Coronary artery (tissue), 2 donors: ENCODE measurements at regions not wholly inside any gene's neighbourhood (a gene's known extent, or its start where the extent isn't known, plus 50 kb on each side); places are given as distances from the start of the nearest gene placed in this dataset.

ENCODE experiments used
- DNase-seq: peaks from one replicate; pipeline ENCODE4 v3.0.0-alpha.2; 2017; ENCODE audit warnings: low spot score
- H3K27ac ChIP-seq, 2 donors: fragments of 200-600 bp; sonication (generic); one replicate each; pipeline ENCODE4 v1.5.1; 2016 to 2019
- H3K4me3 ChIP-seq: fragments of 200-600 bp; sonication (generic); 2 replicates; pipeline ENCODE4 v1.5.1; 2016; ENCODE audit warnings: mild to moderate bottlenecking, moderate library complexity
- TF ChIP-seq, protein P1 (sequence below): fragments of 200-600 bp; sonication (generic); IDR thresholded peaks from one replicate; pipeline ENCODE4 v1.5.1; 2019; ENCODE audit warnings: antibody characterized with exemption

DNA sequence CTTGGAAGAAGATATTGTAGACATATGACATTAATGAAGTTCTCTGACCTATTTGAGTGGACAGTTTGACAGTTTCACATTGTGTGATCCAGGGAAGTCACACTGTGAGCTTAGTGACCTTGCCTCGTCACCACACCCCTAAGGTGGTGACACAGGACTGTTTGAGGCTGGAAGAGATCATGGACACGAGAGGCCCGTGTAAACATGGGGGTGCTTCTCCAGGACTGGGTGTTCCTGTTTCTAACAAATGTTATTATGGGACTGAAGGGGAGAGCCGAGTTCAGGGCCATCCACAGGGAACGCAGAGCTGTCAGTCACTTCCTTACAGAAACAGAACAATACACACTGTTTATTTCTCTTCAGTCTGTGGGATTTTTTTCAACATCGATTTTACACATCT lies 96.5 kb upstream of the DNAJC19 start:
- Histone ChIP-seq H3K27ac (no peak overlapping the region), H3K4me3 (no peak overlapping the region)
- TF ChIP-seq, protein P1, sequence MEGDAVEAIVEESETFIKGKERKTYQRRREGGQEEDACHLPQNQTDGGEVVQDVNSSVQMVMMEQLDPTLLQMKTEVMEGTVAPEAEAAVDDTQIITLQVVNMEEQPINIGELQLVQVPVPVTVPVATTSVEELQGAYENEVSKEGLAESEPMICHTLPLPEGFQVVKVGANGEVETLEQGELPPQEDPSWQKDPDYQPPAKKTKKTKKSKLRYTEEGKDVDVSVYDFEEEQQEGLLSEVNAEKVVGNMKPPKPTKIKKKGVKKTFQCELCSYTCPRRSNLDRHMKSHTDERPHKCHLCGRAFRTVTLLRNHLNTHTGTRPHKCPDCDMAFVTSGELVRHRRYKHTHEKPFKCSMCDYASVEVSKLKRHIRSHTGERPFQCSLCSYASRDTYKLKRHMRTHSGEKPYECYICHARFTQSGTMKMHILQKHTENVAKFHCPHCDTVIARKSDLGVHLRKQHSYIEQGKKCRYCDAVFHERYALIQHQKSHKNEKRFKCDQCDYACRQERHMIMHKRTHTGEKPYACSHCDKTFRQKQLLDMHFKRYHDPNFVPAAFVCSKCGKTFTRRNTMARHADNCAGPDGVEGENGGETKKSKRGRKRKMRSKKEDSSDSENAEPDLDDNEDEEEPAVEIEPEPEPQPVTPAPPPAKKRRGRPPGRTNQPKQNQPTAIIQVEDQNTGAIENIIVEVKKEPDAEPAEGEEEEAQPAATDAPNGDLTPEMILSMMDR: no peak
- no peak for DNase-seq

GRCh38 chr3:181081930-181082329 lies 92.4 kb upstream of the DNAJC19 start:
- Histone ChIP-seq H3K4me3 (no peak overlapping the region), H3K27ac (no peak overlapping the region)
- DNase-seq: no peak
- TF ChIP-seq, protein P1: no peak

DNA sequence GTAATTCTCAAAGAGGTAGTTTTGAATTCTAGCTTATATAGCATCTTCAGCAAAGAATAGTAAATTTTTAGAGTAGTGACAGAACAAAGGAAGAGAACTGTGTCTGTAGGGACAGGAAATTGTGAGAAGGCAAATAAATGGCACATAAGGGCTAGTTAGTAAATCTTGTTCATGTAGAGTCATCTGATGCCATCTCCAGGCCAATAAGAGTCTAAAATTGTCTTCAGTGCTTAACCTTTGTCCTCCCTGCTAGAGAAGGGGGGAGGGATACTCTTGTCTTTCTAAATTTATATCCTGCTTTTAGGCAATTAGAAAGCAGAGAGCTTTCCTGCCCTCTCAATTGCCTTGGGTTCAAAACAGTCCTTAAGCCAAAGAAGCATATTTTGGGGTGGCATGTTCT lies 87.0 kb upstream of the DNAJC19 start:
- Histone ChIP-seq H3K27ac (no peak overlapping the region), H3K4me3 (no peak overlapping the region)
- TF ChIP-seq, protein P1: no peak
- no peak for DNase-seq

DNA sequence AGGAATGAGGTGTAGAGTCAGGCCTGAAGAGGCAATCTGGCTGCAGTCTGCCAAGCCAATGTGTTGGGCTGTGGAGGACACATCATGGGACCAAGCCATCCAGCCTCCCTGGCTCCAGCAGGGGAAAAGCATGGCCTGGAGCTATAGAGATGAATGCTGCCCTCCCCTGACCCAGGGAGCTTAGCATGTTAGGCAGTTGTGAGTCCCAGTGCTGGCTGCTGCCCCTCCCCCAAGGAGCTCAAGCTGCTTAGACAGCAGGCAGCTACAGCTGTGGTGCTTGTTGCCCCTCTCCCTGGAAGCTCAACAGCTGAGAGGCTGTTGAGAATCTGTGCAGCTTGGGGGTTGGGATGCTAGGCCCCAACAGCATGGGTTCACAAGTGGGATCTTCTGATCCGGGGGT lies 85.6 kb upstream of the DNAJC19 start:
- Histone ChIP-seq H3K27ac (no peak overlapping the region), H3K4me3 (no peak overlapping the region)
- TF ChIP-seq, protein P1: no peak
- DNase-seq: no peak

DNA sequence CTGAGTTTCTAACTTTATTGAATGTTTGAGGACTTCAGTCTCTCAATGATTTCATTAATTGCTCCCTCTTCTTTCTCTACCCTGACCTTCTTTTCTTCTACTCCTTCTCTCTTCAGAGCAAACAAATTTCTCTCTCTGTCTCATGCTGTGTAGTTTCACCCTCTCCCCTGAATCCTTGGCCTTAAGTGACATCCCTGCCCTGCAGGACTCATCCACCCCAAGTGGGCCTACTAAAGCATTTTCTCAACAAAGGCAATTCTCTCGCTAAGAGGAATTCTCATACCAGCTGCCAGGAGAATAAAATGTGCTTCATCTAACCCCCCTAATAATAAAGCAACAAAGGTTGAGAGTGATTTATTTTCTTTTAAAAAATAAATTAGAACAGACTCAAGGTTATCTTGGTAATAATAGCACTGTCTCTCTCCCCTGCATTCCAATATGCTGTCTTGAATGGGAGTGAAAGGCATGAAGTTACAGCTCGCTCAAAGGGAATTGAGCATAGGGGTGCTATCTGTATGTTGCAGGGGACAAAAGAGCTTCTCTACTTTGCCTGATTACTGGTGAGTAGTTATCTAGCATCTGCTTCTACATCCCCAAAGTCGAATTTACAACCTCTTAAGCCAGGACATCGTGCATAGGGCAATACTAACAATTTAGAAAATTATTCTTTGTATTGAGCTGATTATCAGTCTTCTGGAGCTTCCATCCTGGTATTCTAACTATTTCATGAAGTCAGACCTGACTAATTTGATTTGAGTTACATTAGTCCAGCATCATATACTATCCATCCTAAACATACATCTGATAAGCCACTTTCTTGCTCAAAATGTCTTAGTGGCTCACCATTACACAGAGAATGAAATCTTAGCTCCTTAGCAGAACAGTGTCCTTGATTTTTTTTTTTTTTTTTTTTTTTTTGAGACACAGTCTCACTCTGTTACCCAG lies 76.9 kb upstream of the DNAJC19 start:
- TF ChIP-seq, protein P1: no peak
- no peak overlapping the region for H3K4me3 ChIP-seq
- no peak for DNase-seq
- no peak overlapping the region for H3K27ac ChIP-seq

DNA sequence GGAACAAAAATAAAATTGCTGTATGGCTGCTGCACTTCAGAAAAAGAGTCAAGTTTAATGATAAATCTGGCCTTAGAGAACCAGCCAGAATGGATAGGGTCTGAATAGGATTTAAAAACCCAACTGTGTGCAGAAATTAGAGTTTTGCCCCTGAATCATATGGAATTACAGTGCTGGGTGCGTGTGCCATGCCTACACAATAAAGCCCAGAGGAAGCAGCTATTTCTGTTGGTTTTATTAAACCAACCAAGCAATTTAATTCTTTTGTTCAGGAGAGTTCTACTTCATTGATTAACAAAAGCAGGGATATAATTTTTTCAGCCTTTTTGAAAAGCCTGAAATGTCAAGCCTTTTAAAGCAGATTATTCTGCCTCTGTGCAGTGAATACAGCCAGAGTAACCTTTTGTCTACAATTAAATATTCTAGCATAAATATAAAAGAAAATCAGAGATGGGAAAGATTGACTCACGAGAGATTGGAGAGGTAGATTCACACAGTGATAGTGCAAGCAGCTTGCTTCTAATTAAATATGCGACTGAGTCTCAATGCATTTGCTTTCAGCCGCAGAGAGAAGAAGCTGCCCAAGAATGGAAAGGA lies 66.7 kb upstream of the DNAJC19 start:
- TF ChIP-seq, protein P1: no peak
- Histone ChIP-seq H3K4me3 (no peak overlapping the region), H3K27ac (no peak overlapping the region)
- no peak for DNase-seq

- no peak overlapping the region for H3K4me3 ChIP-seq
- no peak overlapping the region for H3K27ac ChIP-seq
- no peak for DNase-seq
- TF ChIP-seq, protein P1: no peak
These were observed 65.0 kb upstream of the DNAJC19 start for GRCh38 chr3:181054538-181054937.
